Activated CD4-positive, alpha-beta T cell treated with anti-CD3 and anti-CD28 coated beads for 24 hours (primary cell): ENCODE measurements at regions not wholly inside any gene's neighbourhood (a gene's known extent, or its start where the extent isn't known, plus 50 kb on each side); places are given as distances from the start of the nearest gene placed in this dataset.
"Not testable (repeated sequence)": the region's sequence is repeated elsewhere in the genome, so short reads cannot be mapped to it uniquely, and the experiment has no call there.

Experiments used
- DNase-seq, 2 donors: peaks; one replicate each; pipeline ENCODE4 v3.0.0-alpha.2; 2020; ENCODE audit warnings: low read depth in 2 of 2

GRCh38 chr18:60202708-60203107 is 169.9 kb downstream of the MC4R start:
- no peak for DNase-seq

GRCh38 chr18:60200558-60200957 is 172.0 kb downstream of the MC4R start:
- no peak for DNase-seq

- DNase-seq: no peak
These were observed 173.1 kb downstream of the MC4R start for GRCh38 chr18:60199505-60199904.

GRCh38 chr18:60197671-60198462 is 174.7 kb downstream of the MC4R start:
- no peak for DNase-seq

- DNase-seq: no peak
These were observed 175.6 kb downstream of the MC4R start for GRCh38 chr18:60196836-60197606.

GRCh38 chr18:60193780-60194179 is 178.8 kb downstream of the MC4R start:
- DNase-seq: no peak

- DNase-seq: no peak
These were observed 180.6 kb downstream of the MC4R start for GRCh38 chr18:60191926-60192325.

- DNase-seq: no peak
These were observed 182.7 kb downstream of the MC4R start for GRCh38 chr18:60189856-60190255.

GRCh38 chr18:60188958-60189357 is 183.6 kb downstream of the MC4R start:
- DNase-seq: no peak

- DNase-seq: no peak
These were observed 190.4 kb downstream of the MC4R start for GRCh38 chr18:60182223-60182622.

- no peak for DNase-seq
These were observed 191.9 kb downstream of the MC4R start for GRCh38 chr18:60180671-60181070.

GRCh38 chr18:60178224-60178623 is 194.4 kb downstream of the MC4R start:
- DNase-seq: not testable (repeated sequence)

GRCh38 chr18:60176259-60176658 is 196.3 kb downstream of the MC4R start:
- DNase-seq: no peak

- no peak for DNase-seq
These were observed 197.7 kb downstream of the MC4R start for GRCh38 chr18:60174832-60175231.

GRCh38 chr18:60172030-60172429 is 200.5 kb downstream of the MC4R start:
- DNase-seq: no peak

- DNase-seq: no peak
These were observed 209.0 kb downstream of the MC4R start for GRCh38 chr18:60163622-60164021.

GRCh38 chr18:60162388-60162787 is 210.2 kb downstream of the MC4R start:
- no peak for DNase-seq

GRCh38 chr18:60157810-60158209 is 214.8 kb downstream of the MC4R start:
- no peak for DNase-seq

- no peak for DNase-seq
These were observed 219.2 kb downstream of the MC4R start for GRCh38 chr18:60153376-60153775.

GRCh38 chr18:60149316-60149715 is 223.3 kb downstream of the MC4R start:
- no peak for DNase-seq

- DNase-seq: no peak
These were observed 225.3 kb downstream of the MC4R start for GRCh38 chr18:60147323-60147722.

GRCh38 chr18:60146220-60146960 is 226.2 kb downstream of the MC4R start:
- no peak for DNase-seq
